Skeletal muscle cell (primary cell): ENCODE measurements at regions not wholly inside any gene's neighbourhood (a gene's known extent, or its start where the extent isn't known, plus 50 kb on each side); places are given as distances from the start of the nearest gene placed in this dataset.
"Not testable (repeated sequence)": the region's sequence is repeated elsewhere in the genome, so short reads cannot be mapped to it uniquely, and the experiment has no call there.

ENCODE experiments used
- DNase-seq: peaks from one replicate; pipeline ENCODE4 v3.0.0-alpha.2; 2010; ENCODE audit warnings: low read depth
- H3K4me3 ChIP-seq: 2 replicates; pipeline ENCODE4 v1.5.1; 2011; ENCODE audit warnings: low read depth, mild to moderate bottlenecking, control low read depth, low read length, moderate library complexity

DNA sequence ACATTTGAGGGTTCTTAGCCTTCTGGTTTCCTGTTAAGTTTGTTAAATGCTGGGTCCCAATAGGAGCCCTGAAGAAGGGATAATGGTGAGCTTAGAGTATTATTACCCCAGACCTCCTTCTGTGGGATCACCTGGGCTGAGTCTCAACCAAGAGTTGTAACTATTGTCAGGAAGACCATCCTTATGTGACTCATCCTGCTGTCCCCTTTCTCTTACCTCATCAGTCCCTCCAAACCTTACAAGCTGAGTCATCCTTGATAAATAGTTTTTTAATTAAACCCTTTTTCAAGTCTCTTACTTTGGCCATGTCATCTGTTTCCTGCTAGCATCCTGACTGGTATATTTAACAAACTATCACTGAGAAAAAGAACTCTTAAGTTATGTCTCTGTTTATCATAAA is 502.8 kb downstream of the LRRC70 start:
- H3K4me3 ChIP-seq: no peak overlapping the region
- no peak for DNase-seq

DNA sequence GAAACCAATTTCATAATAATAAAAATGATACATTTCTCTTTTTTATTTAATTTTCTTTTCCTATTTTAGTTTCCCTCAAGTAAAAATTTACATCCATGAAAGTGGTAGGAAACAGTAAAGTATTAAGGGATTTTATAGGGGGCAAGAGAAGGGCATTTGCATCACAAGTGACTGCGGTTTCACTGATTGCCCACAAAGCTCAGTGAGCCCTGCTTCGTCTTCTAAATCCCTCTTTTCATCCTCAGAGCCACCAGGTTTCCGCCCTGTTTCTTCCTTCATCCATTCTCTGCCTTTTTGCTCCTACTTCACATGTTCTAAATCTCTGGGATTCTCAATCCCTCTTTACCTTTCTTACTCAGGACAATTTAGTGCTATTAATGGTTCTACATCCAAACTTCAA is 491.4 kb downstream of the LRRC70 start:
- DNase-seq: no peak

DNA sequence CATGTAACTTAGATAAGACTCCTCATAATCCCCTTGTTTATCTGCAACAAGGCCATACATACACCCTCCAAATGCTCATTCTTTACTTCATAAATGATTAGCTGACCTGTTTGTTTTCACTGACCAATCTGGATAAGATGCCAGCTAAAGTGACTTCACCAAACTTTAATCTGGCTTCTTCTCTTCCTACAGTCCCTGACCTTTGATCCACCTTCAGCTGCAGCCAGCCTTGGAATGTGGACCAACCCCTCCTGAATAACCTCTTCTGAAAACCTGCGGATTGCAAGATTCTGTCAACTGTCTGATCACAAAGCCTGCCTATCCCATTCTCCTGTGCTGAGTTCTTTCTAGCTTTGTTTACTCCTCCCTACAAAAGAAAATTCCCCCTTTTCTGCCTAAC is 476.8 kb downstream of the LRRC70 start:
- no peak overlapping the region for H3K4me3 ChIP-seq
- DNase-seq: no peak

More for the DNA sequence above, 491.4 kb downstream of the LRRC70 start:
- no peak overlapping the region for H3K4me3 ChIP-seq

DNA sequence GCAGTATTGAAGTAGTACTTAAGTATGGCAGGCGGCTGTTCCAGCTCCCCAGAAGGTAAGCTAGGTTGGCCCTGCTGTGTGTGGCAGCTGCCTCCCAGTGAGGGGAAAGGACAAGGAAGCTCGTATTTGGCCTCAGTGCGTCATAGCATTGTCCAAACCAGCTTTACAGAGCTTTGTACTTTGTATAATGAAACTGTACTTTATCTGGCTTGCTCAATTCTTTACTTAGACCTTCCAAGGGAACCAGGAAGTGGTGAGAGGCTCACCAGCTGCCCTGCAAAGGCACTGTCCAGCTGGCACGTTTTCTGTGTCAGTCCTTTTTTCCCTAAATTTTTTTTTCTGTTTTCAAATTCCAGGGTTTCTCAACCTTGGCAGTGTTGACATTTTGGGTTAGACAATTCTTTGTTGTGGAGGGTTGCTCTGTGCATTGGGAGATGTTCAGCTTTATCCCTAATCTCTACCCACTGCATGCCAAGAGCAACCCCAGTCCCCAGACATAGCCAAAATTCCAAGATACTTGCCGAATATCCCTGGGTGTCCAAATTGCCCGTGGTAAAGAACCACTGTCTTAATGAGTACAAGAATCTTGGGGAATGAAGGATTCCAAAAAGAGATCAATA is 474.5 kb downstream of the LRRC70 start:
- no peak for DNase-seq
- H3K4me3 ChIP-seq: no peak overlapping the region

DNA sequence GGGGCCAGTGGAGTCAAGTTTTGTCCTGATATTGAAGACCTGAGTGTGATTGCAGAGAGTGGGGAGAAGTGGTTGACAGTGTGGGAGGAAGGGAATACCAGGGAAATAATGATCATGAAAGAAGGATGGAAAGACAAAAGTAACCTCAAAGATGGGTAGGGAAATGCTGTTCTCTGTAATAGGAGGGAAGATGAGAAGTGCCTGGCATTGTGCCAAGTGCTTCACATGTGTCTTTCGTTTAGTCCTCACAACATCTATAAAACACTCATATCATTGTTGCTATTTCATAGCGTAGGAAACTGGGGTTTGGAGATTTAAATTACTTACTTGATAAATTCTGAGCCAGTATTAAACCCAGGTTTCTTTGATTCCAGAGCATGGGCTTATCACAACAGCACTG is 472.3 kb downstream of the LRRC70 start:
- DNase-seq: no peak
- no peak overlapping the region for H3K4me3 ChIP-seq

DNA sequence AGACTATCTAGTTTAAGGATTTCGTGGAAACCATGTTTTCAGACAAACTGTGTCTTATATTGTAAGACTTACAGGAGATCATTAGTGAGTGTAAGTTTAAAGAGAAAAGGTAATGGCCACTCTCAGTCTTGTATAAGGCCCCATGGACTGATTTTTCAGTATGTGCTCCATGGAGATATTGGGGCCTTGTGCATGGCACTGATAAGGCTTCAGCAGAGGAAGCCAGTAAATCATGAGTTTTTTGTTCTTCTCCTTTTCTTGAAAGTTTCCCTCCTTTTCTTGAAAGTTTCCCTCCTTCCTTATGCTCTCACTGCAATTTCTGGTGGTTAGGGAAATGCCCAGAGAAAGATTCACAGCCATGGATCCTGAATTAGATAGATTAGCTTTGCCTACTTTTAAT is 471.3 kb downstream of the LRRC70 start:
- no peak for DNase-seq
- no peak overlapping the region for H3K4me3 ChIP-seq

DNA sequence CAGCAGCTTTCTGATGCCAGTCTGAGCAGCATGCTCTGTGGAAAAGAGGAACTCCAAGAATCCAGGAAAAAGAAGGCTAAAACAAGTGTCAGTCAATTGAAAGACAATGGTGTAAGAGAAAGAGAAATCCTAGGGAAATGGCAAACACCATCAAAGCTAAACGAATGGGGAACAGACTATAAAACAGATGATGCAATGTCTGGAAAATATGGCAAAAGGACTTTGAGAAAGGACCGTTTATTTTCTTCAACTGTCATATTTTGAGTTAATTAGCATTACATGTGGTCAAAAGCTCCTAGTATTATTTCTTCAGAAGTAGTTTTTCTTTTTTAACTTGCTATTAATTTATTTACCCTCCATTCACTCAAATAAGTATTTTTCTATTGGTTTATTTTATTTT is 465.2 kb downstream of the LRRC70 start:
- H3K4me3 ChIP-seq: no peak overlapping the region
- no peak for DNase-seq

DNA sequence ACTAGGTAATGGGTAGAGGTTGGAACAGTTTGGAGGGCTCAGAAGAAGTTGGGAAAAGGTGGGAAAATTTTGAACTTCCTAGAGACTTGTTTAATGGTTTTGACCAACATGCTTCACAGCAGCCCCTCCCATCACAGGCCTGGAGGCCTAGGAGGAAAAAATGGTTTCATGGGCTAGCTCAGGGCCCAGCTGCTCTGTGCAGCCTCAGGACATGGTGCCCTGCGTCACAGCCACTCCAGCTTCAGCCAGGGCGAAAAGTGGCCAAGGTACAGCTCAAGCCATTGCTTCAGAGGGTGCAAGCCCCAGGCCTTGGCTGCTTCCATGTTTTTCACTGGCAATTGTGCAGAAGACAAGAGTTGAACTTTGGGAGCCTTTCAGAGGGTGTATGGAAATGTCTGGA is 453.7 kb downstream of the LRRC70 start:
- H3K4me3 ChIP-seq: no peak overlapping the region
- no peak for DNase-seq

DNA sequence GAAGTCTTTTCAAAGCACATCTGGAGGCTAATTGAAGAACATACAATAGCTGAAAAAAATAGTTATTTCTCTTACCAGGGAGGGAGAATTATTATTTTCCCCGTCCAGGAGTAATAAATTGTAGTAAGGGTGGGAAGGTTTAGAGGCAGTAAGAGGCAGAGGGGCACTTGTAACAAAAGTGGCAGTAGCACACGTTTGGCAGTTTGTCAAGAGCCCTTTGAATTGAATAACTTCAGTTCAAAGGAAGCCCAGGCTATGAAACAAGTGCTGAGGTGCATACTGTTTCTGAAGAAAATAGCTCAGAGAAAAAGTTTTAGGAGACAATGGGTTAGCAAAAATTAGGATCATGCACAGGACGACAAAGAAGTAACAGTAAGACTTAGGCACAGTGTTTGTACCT is 451.3 kb downstream of the LRRC70 start:
- DNase-seq: no peak
- H3K4me3 ChIP-seq: no peak overlapping the region

DNA sequence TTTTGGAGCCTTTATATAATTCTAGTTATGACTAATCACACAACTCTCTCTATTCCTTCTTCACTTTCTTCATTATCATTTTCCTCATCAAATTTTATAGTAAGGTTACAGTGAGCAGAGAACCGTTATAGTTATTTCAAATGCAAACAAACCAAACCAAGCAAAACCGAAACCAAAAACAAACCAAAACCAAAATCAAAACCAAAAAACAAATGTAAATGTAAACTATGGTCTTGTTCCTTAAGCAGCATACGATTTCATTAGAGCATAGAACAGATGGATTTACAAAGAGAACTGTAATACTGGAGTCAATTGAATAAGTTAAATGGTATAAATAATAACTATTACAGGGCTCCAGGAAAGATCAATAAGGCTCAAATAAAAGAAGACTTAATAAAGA is 447.1 kb downstream of the LRRC70 start:
- DNase-seq: no peak
- H3K4me3 ChIP-seq: no peak overlapping the region

DNA sequence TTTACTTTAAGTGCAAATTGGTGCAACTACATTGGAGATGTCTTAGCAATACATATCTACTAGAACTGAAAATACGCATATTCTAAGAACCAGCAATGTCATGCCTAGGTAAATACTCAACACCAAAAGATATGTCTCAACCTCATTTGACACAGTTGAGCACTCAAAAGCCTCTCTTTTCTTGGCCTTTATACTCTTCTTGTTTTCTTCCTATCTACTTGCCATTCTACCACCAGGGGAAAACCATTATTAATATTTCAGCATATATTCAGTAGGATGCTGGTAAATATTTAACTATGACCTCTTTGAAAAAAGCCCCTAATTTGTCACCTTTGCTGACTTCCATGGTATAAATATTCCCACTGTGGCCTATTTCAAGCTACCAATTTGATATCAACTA is 443.8 kb downstream of the LRRC70 start:
- no peak for DNase-seq
- H3K4me3 ChIP-seq: no peak overlapping the region

DNA sequence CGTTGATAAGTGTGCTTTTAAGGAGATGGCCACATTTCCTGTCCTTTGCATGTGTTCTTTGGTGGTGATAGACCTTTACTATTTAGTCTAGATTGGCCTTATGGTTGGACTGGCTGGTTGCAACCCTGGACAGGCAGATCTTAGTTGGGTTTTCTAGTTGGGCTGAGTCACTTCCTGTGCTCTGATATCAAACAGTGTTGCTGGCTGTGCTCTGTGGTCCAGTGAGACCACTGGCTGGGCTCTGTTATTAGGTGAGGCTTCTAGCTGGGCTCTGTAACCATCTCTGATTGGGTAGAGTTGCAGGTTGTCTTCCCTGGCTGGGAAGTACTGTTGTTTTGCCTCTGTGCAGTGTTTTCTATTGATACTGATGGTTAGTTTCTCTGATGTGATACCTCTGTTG is 432.5 kb downstream of the LRRC70 start:
- DNase-seq: no peak
- H3K4me3 ChIP-seq: no peak overlapping the region

DNA sequence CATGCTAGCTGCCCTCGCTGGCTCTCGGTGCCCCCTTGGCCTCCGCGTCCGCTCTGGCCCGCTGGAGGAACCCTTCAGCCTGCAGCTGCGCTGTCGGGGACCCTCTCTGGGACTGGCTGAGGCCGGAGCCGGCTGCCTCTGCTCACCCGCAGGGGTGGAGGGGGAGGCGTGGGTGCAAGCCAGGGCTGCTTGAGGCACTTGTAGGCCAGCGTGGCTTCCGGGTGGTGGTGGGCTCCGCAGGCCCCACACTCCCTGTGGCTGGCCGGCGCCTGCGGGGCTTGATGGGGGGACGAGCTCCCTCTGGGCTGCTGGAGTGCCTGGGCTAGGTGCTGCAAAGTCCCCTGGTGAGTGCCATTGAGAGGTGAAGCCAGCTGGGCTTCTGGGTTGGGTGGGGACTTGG is 429.6 kb downstream of the LRRC70 start:
- no peak overlapping the region for H3K4me3 ChIP-seq
- no peak for DNase-seq

DNA sequence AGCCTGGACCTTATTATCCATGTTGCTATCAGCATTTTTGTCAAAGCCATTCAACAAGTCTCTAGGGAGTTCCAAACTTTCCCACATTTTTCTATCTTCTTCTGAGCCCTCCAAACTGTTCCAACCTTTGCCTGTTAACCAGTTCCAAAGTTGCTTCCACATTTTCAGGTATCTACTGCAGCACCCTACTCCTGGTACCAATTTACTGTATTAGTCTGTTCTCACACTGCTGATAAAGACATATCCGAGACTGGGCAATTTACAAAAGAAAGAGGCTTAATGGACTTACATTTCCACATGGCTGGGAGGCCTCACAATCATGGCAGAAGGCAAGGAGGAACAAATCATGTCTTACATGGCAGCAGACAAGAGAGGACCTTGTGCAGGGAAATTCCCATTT is 416.2 kb downstream of the LRRC70 start:
- not testable (repeated sequence) for H3K4me3 ChIP-seq, DNase-seq

DNA sequence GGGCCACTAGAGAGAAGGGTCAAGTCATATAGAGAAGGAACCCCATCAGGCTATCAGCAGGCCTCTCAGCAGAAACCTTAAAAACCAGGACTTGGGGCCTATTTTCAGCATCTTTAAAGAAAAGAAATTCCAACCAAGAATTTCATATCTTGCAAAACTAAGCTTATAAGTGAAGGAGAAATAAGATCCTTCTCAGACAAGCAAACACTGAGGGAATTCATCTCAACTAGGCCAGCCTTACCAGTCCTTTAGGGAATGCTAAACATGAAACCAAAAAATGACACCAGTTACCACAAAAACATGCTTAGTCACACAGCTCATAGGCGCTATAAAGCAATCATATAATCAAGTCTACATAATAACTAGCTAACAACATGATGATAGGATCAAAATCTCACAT is 407.1 kb downstream of the LRRC70 start:
- no peak for DNase-seq

DNA sequence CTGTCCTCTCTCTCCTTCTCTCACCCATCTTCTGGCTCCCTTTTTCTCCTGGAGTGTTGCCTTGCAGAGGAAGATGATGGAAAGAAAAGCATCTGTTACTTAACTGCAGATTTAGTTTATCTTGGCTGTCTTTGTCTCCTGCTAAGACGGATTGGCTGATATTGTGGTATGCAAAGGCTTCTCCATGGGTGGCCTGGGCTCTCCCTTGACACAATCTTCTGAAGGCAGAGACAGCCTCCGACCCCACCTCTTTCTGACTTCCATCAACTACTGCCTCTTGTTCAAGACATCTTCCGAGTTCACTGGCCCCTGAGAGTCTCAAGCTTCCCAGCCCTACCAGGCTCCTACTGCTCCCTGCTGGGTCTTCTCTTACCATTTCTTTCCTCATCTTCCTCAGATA is 403.7 kb downstream of the LRRC70 start:
- H3K4me3 ChIP-seq: no peak overlapping the region
- no peak for DNase-seq

More for the DNA sequence above, 407.1 kb downstream of the LRRC70 start:
- no peak overlapping the region for H3K4me3 ChIP-seq

DNA sequence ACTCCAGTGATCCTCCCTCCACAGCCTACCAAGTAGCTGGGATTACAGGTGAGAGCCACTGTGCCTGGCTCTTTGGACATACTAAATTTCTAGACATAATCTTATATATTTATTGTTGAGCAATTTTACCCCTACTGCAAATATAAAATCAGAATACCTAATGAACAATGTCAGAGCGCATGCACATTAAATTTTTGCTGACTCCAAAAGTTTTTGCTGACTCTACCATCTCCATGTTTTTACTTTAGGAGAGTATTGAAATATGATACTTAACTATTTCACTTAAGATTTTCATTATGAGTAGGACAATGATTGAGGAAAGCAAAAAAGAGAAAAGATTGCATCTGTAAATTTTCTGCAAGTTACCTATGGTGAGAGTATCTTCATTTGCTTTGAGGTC is 402.3 kb downstream of the LRRC70 start:
- H3K4me3 ChIP-seq: no peak overlapping the region

DNA sequence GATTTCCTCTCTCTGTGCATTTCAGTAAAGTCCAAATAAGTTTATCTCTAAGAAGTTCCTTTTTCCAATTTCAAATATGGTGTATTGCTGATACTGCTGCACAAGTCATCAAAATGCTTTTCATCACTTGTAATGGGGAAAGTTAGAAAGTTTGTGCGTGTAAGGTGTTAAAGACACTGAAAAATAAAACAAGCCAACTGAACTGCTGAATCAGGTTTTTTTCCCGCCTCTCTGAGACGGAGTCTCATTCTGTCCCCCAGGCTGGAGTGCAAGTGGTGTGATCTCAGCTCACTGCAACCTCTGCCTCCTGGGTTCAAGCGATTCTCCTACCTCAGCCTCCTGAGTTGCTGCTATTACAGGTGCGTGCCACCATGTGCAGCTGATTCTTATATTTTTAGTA is 400.9 kb downstream of the LRRC70 start:
- no peak for DNase-seq
- no peak overlapping the region for H3K4me3 ChIP-seq

More for the DNA sequence above, 402.3 kb downstream of the LRRC70 start:
- DNase-seq: no peak

DNA sequence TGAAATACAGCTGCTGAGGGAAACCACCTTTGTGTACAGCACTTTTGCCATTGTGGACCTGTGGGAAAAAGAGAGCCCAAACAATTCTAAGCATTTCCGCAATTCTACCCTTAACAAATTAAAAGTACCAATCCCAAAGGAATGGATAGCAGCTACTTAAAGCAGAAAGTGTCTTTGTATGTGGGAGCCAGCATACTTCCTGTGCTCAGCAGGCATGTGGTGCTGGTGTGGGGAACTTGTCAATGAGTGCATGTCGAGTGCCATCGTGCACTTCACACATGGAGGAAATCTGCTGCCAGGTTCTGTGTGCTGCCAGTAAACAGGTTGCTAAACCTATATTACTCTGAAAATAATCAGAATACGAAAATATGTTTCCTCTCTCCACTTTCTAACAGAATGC is 399.0 kb downstream of the LRRC70 start:
- H3K4me3 ChIP-seq: no peak overlapping the region
- DNase-seq: no peak

DNA sequence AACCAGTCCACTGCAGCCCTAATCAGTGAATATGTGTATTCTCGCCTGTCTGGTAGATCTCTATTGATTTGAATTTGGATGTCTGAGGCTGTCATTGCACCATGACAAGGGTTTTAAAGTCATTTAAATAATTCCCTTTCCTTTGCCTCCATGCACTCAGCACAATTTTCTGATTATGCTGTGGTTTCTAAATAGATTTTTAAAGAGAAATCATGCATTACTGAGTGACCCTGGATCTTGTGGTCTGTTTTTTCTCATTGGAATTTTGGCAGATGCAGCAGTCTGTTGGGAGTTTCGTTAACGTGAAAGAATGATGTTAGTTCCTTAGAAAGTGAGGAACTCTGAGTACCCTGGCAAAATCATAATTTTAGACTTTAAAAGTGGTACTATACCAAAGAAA is 396.0 kb downstream of the LRRC70 start:
- DNase-seq: no peak
- no peak overlapping the region for H3K4me3 ChIP-seq

DNA sequence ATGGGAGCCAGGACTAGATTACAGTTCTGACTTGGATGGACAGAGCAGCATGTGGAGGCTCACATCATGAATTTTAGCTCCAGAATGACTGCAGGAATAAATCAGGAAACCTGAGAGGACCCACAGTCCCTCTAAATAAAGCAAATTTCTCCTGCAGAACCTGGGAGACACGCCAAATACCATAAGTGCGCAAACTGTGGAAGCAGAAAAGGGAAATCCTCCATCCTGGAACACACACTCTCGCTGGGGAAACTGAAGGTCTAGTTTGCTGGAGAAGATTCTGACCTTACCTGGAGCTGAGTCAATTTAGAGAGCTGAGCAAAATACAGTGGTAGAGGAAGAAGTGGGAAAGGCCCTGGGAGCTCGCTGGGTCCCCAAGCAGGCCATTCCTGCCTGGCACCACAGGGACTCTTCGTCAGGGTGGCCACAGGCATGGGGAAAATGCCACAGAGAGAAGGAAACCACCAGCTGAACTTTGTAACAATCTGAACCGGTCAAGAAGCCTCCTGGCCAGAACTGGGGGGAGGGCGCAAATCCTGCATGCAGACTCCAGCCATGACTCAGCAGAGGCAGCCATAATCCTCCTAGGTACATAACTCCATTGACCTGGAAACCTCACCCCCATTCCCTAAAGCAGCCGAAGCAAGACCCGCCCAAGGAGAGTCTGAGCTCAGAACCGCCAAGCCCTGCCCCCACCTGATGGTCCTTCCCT is 390.9 kb downstream of the LRRC70 start:
- no peak overlapping the region for H3K4me3 ChIP-seq
- DNase-seq: no peak
